Osteocyte (in vitro differentiated cells): ENCODE measurements at regions not wholly inside any gene's neighbourhood (a gene's known extent, or its start where the extent isn't known, plus 50 kb on each side); places are given as distances from the start of the nearest gene placed in this dataset.

Experiments used
- DNase-seq: peaks from one replicate; pipeline ENCODE4 v3.0.0; 2021; ENCODE audit warnings: mixed read lengths; ENCODE audit not compliant: unreplicated experiment; ENCODE audit errors: extremely low spot score
- H3K27ac Mint-ChIP-seq: one replicate; pipeline ENCODE4 v1.8.0; 2021; ENCODE audit warnings: mild to moderate bottlenecking, mixed read lengths; ENCODE audit not compliant: unreplicated experiment
- H3K27me3 Mint-ChIP-seq: one replicate; pipeline ENCODE4 v1.8.0; 2021; ENCODE audit warnings: mixed read lengths; ENCODE audit not compliant: unreplicated experiment
- H3K36me3 Mint-ChIP-seq: one replicate; pipeline ENCODE4 v1.8.0; 2021; ENCODE audit warnings: mixed read lengths; ENCODE audit not compliant: unreplicated experiment
- H3K4me1 Mint-ChIP-seq: one replicate; pipeline ENCODE4 v1.8.0; 2021; ENCODE audit warnings: mixed read lengths; ENCODE audit not compliant: unreplicated experiment
- H3K4me3 Mint-ChIP-seq: one replicate; pipeline ENCODE4 v1.8.0; 2021; ENCODE audit warnings: mild to moderate bottlenecking, moderate library complexity, mixed read lengths; ENCODE audit not compliant: unreplicated experiment
- H3K9me3 Mint-ChIP-seq: one replicate; pipeline ENCODE4 v1.8.0; 2021; ENCODE audit warnings: mixed read lengths; ENCODE audit not compliant: unreplicated experiment
- CTCF ChIP-seq: fragments of 200-600 bp; sonication (generic); IDR thresholded peaks from 2 replicates; pipeline ENCODE4 v1.5.0; 2021; ENCODE audit warnings: antibody characterized with exemption, mild to moderate bottlenecking, moderate library complexity

DNA sequence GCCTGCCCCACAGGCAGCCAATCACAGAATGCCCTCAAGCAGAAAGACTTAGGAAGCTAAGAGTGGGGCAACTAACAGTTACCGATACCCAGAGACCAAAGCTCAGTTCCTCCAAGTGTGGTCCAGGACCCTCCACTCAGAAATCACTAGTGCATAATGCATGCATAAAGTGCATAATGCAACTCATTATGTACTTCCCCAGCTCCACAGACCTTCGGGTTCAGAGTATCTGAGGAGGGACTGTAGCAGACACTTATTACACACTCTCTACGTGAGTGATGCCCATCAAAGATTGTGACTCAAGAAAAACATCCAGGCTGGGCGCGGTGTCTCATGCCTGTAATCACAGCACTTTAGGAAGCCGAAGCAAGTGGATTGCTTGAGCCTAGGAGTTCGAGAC, 328.0 kb downstream of the BCOR start:
- Mint-ChIP-seq H3K27ac (no peak overlapping the region), H3K4me3 (no peak overlapping the region), H3K27me3 (no peaks in the 10 kb centered on the region), H3K36me3 (no peaks in the 10 kb centered on the region), H3K9me3 (no peaks in the 10 kb centered on the region), H3K4me1 (peaks cover 15% of the 10 kb centered on the region)
- no peak for DNase-seq
- TF ChIP-seq CTCF: no peak

DNA sequence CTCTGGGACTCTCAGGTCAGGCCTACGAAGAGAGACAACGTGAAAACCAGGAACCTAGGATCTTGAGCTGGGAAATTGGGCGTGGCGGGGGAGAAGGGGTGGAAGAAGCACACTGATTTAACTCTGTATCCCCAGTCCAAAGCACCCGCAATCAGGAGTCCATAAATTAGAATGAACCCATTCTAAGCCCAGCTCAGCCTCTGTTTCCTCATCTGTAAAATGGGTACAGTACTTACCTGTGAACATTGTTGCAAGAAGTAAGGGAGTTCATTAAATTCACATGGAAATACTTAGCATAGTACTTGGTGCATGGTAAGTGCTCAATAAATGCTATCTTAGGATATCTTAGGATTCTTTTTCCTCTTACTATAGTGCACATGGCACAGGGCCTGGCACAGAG, 326.7 kb downstream of the BCOR start:
- H3K9me3 Mint-ChIP-seq: no peaks in the 10 kb centered on the region
- no peaks in the 10 kb centered on the region for H3K27me3 Mint-ChIP-seq
- no peak overlapping the region for H3K4me3 Mint-ChIP-seq
- H3K27ac Mint-ChIP-seq: no peak overlapping the region
- H3K36me3 Mint-ChIP-seq: no peaks in the 10 kb centered on the region
- H3K4me1 Mint-ChIP-seq: peaks cover 10% of the 10 kb centered on the region
- TF ChIP-seq CTCF: no peak
- DNase-seq: no peak

DNA sequence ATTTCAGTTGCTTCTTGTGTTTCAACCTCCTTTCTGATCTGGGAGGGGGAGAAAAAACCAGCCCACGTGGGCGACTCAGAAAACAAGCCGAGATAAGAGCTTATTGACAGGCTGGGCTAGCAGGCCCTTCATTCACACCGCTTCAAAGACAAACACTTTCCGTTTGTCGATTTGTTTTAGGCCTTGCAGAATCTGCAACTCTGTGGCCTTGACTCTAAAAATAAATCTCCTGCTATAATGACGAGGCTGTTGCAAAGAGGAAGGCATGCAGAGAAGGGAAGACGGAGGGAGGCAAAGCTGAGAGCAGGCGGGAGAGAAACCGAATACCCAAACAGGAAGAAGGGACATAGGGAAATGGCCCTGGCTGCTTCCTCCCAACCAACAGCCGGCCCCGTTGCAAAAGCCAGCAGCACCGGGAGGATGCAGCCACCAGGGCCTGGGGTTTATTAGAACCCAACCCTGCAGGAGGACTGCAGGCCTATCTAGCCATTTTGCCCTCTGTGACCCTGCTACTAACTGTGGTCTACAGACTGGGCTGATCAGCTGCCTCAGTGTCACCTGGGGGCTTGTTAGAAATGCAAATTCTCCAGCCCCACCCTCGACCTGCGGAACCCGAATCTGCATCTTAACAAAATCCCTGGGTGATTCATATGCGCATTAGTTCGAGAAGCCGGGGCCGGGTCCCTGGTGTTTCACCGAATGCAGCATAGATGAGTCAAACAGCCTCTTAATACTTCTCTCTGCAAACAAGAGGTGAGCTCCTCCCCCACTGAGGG, 325.5 kb downstream of the BCOR start:
- no peaks in the 10 kb centered on the region for H3K27me3 Mint-ChIP-seq
- DNase-seq: no peak
- no peak overlapping the region for H3K4me3 Mint-ChIP-seq
- H3K36me3 Mint-ChIP-seq: no peaks in the 10 kb centered on the region
- no peak for TF ChIP-seq CTCF
- H3K27ac Mint-ChIP-seq: peak overlapping the region; percentile 25
- peaks cover 7% of the 10 kb centered on the region for H3K4me1 Mint-ChIP-seq
- H3K9me3 Mint-ChIP-seq: no peaks in the 10 kb centered on the region

GRCh38 chrX:39773150-39773549, 324.6 kb downstream of the BCOR start:
- TF ChIP-seq CTCF: no peak
- Mint-ChIP-seq H3K27me3 (no peaks in the 10 kb centered on the region), H3K4me1 (peaks cover 7% of the 10 kb centered on the region), H3K9me3 (no peaks in the 10 kb centered on the region), H3K27ac (no peak overlapping the region), H3K36me3 (no peaks in the 10 kb centered on the region), H3K4me3 (no peak overlapping the region)
- no peak for DNase-seq

DNA sequence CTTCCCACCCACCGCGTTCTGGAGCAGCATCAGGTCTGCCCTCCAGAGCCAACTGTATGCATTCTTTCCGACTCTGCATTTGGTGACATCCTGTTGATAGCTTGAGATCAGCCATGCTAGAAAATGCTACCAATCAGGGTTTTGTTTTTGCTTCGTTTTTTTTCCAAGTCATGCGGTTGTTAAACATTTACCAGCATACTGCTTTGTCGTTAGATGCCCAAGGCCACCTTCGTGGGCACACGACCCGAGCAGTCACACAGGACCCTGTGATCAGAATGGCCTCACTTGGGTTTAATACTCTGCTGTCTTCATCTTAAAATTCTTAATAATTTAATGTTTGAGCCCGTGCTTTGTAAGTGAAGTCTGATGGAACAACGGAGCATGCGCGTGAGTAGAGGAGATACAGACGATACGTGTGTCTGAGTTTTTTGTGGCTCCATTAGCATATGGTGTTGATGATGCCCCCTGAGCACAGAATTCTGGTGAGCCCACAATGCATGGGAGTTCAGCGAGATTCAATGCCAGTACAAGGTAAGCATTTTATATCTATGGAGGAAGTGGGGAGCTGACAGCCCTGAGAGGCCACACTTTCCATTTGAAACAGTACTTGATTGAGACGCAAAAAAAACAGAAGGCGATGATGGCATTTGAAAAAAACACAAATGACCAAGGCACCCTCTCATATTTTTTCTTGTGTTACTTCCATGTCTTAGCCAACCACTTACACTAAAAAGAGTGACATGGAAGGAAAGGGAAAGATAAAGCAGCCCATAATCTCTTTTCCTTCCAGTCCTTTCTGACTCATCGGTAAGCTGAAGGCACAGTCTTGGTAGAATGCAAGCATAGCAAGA, 323.6 kb downstream of the BCOR start:
- no peak for DNase-seq
- H3K9me3 Mint-ChIP-seq: no peaks in the 10 kb centered on the region
- no peak for TF ChIP-seq CTCF
- peaks cover 7% of the 10 kb centered on the region for H3K4me1 Mint-ChIP-seq
- no peak overlapping the region for H3K27ac Mint-ChIP-seq
- H3K36me3 Mint-ChIP-seq: no peaks in the 10 kb centered on the region
- no peaks in the 10 kb centered on the region for H3K27me3 Mint-ChIP-seq
- H3K4me3 Mint-ChIP-seq: no peak overlapping the region
